ENCODE measurements at regions not wholly inside any gene's neighbourhood (a gene's known extent, or its start where the extent isn't known, plus 50 kb on each side); places are given as distances from the start of the nearest gene placed in this dataset.

DNA sequence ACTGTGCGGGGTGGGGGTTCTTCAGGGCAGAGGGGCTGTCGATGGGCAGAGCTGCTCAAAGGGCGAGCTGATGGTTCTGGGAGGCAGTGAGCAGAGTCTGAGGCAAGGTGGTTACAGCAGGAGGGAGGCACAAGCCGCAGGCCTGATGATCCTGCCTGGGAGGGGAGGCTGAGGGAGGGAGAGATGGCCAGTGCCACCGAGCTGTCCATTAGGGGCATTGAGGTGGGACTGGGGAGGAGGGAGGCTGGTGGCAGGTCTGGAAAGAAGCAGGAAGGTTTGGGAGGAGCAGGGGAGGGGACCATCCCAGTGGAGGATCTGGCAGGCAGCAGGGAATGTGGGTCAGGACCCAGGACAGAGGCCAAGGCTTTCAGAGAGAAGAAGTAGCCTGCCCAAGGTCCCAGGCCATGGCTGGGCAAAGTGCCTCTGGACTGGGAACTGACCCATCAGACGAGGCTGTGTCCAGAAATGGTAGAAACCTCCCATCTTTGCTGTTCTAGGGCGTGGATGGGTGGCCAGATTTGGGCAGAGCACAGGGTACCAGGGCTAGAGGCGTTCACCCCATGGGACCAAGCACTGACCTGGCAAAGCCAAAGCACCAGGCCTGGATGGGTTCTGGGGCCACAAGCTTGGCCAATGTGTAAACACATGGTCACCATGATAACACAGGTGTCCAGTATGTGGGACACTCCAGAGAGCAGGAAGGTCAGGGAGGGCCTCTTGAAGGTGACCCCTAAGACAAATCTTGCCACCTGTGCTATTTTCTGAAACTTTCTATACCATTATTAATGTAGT is 55.5 kb downstream of the INHBB start:
- DNase-seq = no peak

DNA sequence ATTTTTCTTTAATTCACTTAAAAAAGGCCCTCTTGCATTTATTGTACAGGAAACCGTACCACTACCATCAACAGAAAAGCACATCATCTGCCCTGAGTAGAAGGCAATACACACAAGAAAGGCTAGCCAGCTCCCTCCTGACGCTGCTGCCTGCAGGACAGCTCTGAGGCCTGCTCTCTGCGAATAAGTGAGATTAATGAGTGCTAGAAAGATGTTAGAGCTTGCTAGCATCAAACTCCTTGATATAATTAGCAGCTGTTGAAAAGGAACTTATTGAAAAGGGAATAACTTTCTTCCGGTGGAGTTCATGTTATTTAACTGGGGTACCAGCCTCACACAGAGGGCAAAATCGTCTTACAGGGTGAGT is 56.1 kb downstream of the INHBB start:
- no peak for DNase-seq

DNA sequence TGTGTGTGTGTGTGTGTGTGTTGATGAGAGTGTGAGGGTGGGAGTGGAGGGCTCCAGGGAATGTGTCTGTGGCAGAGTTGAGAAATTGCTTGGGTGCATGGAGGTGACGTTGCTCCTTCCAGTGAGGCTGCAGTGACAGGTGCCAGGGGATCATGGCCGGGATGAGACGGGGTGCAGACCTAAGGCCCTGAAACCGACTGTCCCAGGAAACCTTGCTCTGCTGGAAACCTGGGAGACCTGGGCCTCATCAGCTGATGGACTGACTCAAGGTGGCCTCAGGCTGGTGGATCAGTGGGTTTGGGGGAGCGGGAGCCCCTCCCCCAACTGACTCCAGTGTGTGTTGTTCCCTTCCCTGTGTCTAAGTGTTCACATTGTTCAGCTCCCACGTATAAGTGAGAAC is 56.6 kb downstream of the INHBB start:
- no peak for DNase-seq

DNA sequence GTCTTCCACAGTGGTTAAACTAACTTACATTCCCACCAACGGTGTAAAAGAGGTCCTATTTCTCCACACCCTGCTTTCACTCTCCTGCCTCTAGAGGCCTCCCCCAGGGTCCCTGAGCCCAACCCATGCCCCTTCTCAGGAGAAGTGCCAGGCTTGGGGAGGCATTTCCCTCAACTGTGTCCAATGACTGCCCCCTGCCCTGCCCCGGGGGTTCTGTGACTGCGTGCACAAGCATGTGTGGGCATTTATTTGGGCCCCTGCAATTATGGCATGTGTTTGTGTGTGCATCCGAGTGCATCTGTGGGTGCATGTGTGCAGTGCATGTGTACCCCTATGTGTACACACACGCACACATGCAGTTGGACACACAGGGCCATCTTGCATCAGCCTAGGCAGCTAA is 57.3 kb downstream of the INHBB start:
- no peak for DNase-seq

DNA sequence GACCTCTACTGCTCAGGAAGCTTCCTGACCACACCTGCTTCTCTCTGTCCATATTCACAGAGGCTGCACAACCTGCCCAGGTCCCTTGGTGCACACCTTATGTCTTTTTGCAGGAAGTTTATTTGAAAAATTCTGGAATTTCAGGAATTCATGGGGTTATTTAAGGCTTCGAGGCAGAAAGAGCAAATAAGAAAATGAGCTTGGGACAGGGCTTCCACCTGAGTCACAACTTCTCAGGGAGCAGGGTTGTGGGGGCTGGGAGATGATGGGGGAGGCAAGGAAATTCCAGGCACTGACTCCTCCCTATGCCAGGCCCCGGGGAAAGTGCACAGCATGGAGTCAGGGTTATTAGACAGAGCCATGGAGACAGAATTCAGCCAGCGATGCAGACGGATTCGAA is 57.7 kb downstream of the INHBB start:
- DNase-seq = no peak

DNA sequence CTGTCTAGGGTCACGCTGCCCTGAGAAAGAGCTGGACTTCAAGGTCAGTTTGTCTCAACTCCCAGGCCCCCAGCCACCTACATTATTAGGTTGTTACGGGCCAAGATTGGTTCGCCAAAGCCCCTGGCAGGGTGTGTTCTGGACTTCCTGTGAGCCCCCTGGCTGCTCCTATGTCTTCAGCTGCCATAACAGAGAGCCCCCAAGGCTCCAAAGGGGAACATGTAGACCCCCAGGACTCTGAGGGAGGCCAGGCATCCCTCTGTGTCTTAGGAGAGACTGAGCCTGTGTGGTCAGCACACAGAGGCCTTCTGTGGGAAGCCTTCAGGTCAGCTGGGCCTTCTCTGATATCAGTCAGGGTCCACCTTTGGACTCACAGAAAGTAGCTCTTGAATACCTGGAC is 58.3 kb downstream of the INHBB start:
- DNase-seq = no peak

DNA sequence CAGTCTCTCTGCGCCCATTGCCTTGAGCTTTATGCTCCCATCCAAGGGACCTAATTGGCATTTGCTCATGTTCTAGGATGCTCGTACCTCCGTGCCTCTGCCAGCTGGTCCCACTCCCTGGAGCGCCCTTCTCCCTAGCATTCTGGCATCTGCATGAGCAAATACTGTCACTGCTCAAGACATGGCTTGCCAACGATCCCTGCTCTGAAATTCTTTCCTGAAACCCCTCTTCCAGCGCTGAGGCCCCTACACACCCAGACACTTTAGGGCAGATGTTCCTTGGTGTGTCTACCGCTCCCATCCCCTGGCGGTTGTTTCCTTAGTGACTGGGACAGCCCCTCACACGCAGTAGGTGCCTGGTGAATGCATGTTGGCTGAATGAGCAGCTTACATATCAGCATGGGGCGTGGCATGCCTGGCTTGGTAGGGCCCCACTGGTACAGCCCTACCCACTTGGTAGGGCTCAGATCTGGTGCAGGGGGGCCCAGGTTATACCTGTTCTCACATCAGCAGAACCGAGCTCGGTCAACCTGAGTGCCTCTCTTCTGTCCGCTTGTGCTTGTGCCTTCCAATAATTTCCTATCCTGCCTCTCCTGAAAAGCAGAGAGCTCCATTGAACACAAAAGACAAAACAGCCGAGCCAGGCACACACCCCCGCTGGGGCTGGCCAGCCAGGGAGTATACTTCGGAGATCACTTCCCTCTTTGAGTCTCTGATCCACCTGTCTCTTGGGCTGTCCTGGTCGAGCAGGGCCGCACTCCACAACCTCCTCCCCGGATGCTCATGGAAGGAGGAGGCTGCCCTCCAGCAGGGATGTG is 59.2 kb downstream of the INHBB start:
- no peak for DNase-seq

DNA sequence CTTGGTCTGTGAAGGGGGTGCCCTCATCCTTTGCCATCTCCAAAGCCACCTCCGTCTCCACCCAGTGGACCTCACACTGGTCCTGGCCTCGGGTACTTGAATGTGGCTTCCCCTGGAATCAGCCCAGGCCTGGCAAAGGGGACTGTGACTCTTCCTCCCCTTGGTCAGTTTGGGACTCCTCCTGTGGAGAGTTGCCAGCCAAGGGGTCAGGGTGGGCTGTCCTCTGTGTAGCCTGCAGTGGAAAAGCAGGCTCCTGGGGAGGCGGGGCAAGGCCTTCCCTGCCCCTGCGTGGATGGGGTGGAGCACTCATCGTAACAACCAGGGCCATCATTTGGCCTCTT is 59.8 kb downstream of the INHBB start:
- no peak for DNase-seq

DNA sequence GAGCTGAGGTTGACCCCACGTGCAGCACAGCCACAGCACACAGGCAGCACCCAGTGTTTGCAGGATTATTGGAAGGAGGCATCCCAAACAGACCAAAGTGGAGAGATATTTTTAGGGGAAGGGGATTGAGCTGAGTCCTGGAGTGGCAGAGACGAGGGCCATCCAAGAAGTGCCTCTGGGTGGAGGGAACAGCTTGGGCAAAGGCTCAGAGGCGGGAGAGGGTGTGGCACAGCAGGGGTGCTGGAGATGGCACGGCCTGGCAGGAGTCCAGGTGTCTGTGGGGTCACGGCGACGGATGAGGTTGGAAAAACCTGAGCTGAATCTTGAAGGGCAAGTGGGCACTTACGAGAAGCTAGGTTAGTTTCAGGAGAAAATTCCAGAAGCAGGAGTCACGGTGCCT is 60.6 kb downstream of the INHBB start:
- DNase-seq = no peak

DNA sequence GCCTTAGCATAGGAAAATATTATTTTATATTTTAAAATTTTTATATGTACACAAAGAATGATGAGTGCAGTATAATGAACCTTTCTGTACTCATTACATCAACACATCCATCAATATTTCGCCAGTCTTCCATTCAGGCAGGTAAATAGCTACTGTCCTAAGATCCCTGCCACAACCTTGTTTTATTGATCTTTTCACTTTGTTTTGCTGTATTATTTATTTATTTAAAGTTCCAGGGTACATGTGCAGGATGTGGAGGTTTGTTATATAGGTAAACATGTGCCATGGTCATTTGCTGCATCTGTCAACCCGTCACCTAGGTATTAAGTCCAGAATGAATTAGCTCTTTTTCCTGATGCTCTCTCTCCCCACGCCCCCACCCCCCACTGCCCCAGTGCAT is 64.6 kb downstream of the INHBB start:
- DNase-seq = no peak

DNA sequence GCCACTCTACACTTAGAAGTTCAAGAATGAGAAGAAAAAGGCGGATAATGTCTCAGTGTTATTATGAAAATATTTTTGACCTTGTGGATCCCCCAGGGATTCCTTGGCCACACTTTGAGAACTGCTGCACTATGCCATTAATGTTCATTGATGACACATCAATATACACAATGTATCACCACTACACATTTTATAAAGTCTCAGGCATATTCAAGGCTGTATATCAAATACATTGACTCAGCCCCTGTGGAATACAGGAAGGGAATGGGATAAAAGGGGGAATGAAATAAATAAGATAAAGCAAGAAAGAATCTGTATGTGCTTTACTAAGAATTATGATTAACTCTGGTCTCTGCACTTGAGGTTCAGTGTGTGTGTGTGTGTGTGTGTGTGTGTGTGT is 69.1 kb downstream of the INHBB start:
- DNase-seq = no peak

DNA sequence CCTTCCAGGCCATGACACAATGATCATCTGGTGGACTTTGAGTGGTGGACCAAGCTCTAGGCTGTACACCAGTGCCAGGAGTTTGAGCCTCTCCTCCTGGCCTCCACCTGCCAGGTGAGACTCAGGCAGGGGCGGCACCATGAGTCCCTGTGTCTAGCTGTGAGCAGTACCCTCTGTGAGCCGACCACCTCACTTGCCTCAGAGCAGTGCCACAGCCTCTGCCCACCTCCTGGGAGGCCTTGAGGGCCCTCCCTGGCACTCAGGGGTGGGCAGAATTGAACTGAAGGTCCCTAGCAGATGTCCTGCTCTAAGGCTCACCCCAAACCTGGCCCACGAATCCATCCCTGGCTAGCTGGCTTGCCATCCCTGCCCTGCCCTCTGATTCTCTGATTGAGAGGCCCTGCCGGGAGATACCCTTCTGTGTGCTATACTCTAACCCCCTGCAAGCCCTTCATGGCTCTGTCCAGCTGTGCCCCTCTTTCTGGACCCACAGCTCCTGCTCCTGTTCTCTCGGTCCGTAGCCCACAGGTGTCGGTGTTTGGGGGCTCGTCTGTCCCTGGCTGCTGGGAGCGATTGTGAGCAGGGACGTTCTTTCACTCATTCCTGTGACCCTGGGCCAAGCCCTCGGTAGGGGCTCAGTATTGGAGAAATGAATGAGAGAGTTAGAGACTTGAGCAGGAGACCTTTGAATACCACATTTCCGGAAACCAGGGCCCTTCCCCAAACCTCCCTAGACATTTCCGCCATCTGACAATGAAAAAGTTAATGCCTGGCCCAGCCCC is 70.0 kb downstream of the INHBB start:
- DNase-seq = no peak

DNA sequence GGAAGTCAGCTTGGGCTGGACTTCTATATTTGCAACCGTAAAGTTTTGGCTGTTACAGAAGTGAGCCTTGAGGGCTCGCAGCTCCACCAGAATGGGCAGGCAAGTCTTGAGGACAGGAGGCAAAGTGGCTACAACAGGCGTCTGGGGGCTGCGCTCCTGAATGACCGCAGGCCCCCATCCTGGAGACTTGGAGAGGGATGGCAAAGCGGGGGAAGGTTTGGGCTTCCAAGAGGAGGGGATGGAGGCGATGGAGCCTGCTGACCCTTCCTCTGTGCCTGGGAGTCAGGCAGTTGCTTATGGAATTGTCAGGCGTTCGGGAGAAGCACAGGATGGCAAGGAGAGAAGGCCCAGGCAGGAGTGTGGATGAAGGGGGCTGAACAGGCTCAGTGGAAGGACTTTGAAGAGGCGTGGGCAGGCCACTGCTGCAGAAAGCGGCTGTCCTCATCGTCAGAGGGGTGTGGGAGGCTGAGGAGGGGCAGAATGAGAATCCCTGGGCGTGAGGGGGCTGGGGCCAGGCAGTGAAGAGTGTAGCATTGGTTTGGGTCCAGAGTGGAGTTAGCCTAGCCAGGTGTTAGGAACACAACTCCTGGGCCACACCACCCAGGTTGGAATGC is 72.3 kb downstream of the INHBB start:
- no peak for DNase-seq

DNA sequence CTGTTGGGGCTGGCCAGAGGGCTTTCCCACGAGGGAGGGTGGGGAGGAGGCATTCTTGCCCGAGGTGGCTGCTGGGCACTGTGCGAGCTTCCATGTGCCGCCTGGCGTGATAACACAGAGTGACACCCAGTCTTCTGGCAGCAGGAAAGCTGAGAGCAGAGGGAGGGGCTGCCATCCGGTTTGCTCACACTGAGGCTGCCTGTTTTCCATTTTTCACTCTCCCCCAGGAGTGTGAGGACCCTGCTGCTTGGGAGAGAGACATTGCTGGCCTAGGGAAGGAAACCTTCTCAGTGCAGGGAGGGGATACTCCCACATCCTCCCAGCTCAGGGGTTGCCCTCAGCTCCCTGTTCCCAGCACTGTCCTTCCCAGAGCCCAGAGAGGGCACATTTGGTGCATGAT is 73.1 kb downstream of the INHBB start:
- no peak for DNase-seq

DNA sequence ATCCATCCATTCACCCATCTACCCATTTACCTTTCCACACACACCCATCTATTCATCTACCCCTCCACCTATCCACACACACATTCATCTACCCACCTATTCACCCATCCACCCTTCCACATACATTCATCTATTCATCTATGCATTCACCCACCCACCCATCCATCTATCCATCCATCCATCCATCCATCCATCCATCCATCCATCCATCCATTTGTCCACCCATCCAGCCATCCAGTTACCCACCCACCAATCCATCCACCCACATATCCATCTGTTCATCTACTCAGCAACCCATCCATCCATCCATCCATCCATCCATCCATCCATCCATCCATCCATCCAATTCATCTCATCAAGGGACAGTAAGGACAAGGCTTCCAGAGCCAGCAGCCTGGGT is 74.0 kb downstream of the INHBB start:
- DNase-seq = no peak

DNA sequence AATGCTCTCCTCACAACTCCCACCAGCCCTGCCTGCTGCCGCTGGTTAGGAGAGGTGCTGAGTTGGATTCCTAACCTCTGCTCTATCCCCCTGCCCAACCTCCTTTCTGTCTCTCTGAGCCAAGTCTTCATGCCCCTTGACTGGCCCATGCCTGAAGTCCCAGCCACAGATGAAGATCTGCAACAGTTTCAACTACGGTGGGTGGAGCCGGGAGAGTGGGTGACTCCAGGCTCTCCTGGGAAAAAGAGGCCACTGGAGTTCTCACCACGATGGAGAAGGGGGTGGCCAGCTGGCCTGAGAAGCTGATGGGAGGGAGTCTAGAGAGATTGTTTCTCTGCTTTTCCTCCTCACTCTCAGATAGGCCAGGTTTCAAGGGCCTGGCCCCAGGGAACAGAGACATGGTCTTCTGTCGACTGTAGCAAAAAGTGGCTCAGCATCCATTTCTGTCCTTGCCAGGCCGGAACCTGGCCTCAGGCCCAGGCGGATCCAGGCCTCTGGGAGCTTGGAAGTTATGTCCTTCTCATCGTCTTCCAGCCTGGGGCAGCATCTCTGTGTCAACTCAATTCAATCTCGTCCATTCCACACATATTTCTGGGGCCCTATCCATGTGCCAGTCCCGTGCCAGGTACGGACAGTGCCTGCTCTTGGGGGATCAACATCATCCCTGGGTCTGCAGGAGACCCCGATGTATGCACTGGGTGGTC is 75.3 kb downstream of the INHBB start:
- no peak for DNase-seq

DNA sequence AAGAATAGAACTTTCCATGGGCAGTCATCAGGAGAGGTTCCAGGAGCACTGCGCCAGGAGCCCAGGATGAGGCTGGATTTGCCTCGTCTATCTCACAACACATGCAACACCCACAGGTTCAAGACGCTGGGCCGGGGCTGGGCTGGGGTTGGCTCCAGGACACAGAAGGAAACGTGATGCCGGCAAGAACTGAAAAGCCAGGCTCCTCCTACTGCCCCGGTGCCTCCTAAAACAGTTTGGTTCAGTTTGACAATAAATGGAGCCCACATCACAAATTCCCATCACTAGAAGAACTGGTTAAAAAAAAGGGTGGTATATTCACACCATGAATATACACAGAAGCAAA is 75.9 kb downstream of the INHBB start:
- DNase-seq = no peak

DNA sequence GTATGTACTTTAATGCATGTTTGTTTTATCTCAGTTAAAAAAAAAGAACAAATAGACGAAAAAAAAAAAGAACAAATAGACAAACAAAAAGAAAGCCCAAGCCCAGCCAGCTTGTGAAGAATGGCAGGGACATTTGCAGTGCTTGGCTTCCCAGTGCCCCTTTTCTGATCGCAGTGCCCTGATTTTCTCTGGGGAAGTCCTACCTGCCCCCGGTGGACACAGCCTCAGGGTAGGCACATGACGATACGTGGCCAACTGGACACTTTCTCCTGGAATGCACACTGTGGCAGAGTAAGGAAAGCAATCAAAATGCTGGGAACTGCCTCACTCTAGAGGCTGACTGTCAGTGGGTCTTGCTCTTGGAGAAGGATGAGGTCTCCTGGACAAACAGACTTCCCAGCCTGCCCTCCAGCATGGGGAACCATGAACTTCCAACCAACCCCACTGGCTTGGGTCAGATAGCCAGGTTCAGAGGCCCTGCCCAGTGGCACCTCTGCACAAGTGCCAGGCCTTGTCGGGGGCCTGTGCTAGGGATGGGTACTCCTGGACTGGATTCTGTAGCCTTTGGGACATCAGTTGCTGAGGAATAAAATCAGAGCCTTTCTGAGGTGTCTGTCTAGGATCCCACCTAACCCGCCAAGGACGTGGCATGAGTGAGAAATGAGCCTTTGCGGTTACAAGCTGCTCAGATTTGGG is 76.7 kb downstream of the INHBB start:
- no peak for DNase-seq

DNA sequence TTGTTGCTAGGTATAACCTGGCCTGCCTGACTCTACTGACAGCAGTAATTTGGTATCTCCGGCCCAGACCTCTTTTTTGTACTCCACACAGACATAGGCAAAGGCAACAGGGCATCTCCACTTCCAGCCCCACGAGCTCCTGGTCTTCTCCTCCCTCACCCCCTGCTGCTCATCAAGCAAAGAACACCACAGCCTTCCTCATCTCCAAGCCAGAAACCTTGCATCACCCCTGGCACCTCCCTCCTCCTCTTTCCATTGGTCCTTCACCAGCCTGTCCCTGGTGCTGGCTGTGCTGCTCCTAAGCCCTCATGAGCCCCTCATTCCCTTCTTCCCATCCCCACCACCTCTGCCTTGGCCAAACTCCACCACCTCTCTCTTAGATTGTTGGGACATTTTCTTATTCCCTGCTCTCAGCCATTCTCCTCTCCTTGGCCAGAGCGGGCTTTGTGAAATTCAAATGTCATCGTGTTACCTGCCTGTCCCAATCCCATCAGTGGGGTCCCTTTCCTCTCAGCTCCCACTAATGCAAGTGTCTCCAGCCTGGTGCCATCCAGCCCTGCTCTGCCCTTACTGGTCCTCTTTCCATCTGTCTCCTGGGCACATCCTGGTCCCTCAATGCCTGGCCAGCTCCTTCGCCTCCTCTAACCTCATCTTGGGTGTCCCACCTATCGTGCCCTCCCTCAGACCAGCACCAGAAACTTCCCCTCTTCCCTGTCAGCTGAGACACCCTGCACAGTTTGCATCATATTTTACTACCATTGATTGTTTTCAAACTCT is 77.4 kb downstream of the INHBB start:
- DNase-seq = no peak

DNA sequence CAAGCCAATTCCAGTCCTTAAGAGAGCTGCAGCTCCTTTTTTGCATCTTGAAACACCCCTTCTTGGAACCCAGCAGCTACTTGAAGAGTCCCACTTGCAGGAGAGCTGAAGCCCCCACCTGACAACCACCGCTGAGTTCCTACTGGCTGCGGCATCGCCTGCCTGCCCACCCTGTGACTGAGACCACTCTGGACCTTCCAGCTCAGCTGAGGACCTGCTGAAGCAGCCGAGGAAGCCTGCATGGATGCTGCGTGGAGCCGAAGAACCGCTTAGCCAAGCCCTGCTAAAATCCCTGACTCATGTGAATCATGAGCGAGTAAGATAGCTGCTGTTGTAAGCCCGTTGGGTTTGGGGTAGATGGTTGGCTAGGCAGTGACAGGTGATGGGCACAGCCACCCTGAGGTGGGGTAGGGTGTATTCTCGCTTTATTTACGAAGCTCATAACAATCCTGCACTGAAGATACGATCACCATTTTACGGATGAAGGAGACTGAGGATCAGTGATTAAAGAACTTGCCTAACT is 78.4 kb downstream of the INHBB start:
- no peak for DNase-seq

DNA sequence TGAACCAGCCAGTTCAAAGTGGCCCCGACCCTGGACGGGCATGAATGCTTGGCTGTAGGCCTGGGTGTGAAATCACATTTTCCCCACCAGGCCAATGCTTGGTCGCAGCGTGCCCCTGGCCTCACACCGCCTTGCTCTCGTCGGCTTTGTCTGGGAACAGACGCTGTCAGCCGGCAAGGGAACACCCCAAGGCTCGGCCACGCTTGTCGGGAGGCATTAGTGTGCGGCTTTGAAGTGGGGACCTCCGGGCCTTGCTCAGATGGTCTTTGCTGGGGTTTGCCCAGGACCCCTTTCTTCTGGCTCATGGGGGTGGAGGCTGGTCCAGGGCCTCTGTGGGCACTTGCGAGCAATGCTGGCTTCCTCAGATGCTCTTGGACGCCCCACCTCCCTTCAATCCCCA is 79.1 kb downstream of the INHBB start:
- no peak for DNase-seq

Data from SHP77 (cell line).